ENCODE measurements at regions not wholly inside any gene's neighbourhood (a gene's known extent, or its start where the extent isn't known, plus 50 kb on each side); places are given as distances from the start of the nearest gene placed in this dataset.
"Not testable (repeated sequence)": the region's sequence is repeated elsewhere in the genome, so short reads cannot be mapped to it uniquely, and the experiment has no call there.

- WGBS = 73% methylated on average over 5 of the region's 5 CpGs
- DNase-seq (ENCODE audit: low read depth in 6 of 9, low spot score in 9 of 9); H3K4me1 ChIP-seq (ENCODE audit: control insufficient read depth in 2 of 2, insufficient read depth in 2 of 2, low read length in 2 of 2); H3K27ac ChIP-seq (ENCODE audit: low read depth in 1 of 2, low read length in 1 of 2); H3K9me3 ChIP-seq (ENCODE audit: control insufficient read depth in 2 of 2, insufficient read depth in 1 of 2, low read length in 1 of 2); H3K4me3 ChIP-seq (ENCODE audit: low read length in 2 of 2); H3K27me3 ChIP-seq (ENCODE audit: control insufficient read depth in 2 of 2, insufficient read depth in 1 of 2, low read length in 1 of 2); H3K36me3 ChIP-seq (ENCODE audit: control insufficient read depth in 2 of 2, insufficient read depth in 2 of 2, low read length in 1 of 2): not testable (repeated sequence)
Observed at GRCh38 chr1:30204916-30205315, 518.5 kb downstream of the MATN1 start.

- Histone ChIP-seq H3K27ac (ENCODE audit: low read depth in 1 of 2, low read length in 1 of 2) (no peak overlapping the region), H3K4me3 (ENCODE audit: low read length in 2 of 2) (no peak overlapping the region), H3K9me3 (ENCODE audit: control insufficient read depth in 2 of 2, insufficient read depth in 1 of 2, low read length in 1 of 2) (no peaks in the 10 kb centered on the region), H3K27me3 (ENCODE audit: control insufficient read depth in 2 of 2, insufficient read depth in 1 of 2, low read length in 1 of 2) (no peaks in the 10 kb centered on the region), H3K36me3 (ENCODE audit: control insufficient read depth in 2 of 2, insufficient read depth in 2 of 2, low read length in 1 of 2) (no peaks in the 10 kb centered on the region), H3K4me1 (ENCODE audit: control insufficient read depth in 2 of 2, insufficient read depth in 2 of 2, low read length in 2 of 2) (no peaks in the 10 kb centered on the region)
- DNase-seq (ENCODE audit: low read depth in 6 of 9, low spot score in 9 of 9) = no peak
- 64% methylated on average over 1 of the region's 1 CpG for WGBS
Observed at GRCh38 chr1:30201015-30201414, 522.4 kb downstream of the MATN1 start.

GRCh38 chr1:30200161-30200560 is 523.2 kb downstream of the MATN1 start:
- no peaks in the 10 kb centered on the region for H3K27me3 ChIP-seq (ENCODE audit: control insufficient read depth in 2 of 2, insufficient read depth in 1 of 2, low read length in 1 of 2)
- no peaks in the 10 kb centered on the region for H3K36me3 ChIP-seq (ENCODE audit: control insufficient read depth in 2 of 2, insufficient read depth in 2 of 2, low read length in 1 of 2)
- no peak overlapping the region for H3K4me3 ChIP-seq (ENCODE audit: low read length in 2 of 2)
- DNase-seq (ENCODE audit: low read depth in 6 of 9, low spot score in 9 of 9) = no peak
- no peak overlapping the region for H3K27ac ChIP-seq (ENCODE audit: low read depth in 1 of 2, low read length in 1 of 2)
- H3K9me3 ChIP-seq (ENCODE audit: control insufficient read depth in 2 of 2, insufficient read depth in 1 of 2, low read length in 1 of 2) = no peaks in the 10 kb centered on the region
- no peaks in the 10 kb centered on the region for H3K4me1 ChIP-seq (ENCODE audit: control insufficient read depth in 2 of 2, insufficient read depth in 2 of 2, low read length in 2 of 2)
- WGBS = 95% methylated on average over 1 of the region's 1 CpG

- Histone ChIP-seq H3K4me3 (ENCODE audit: low read length in 2 of 2) (no peak overlapping the region), H3K27ac (ENCODE audit: low read depth in 1 of 2, low read length in 1 of 2) (no peak overlapping the region), H3K4me1 (ENCODE audit: control insufficient read depth in 2 of 2, insufficient read depth in 2 of 2, low read length in 2 of 2) (no peaks in the 10 kb centered on the region), H3K27me3 (ENCODE audit: control insufficient read depth in 2 of 2, insufficient read depth in 1 of 2, low read length in 1 of 2) (no peaks in the 10 kb centered on the region), H3K36me3 (ENCODE audit: control insufficient read depth in 2 of 2, insufficient read depth in 2 of 2, low read length in 1 of 2) (no peaks in the 10 kb centered on the region), H3K9me3 (ENCODE audit: control insufficient read depth in 2 of 2, insufficient read depth in 1 of 2, low read length in 1 of 2) (no peaks in the 10 kb centered on the region)
- WGBS = 85% methylated on average over 8 of the region's 8 CpGs
- DNase-seq (ENCODE audit: low read depth in 6 of 9, low spot score in 9 of 9) = no peak
Observed at GRCh38 chr1:30199563-30199962, 523.8 kb downstream of the MATN1 start.

- no peaks in the 10 kb centered on the region for H3K36me3 ChIP-seq (ENCODE audit: control insufficient read depth in 2 of 2, insufficient read depth in 2 of 2, low read length in 1 of 2)
- no peaks in the 10 kb centered on the region for H3K27me3 ChIP-seq (ENCODE audit: control insufficient read depth in 2 of 2, insufficient read depth in 1 of 2, low read length in 1 of 2)
- no peak overlapping the region for H3K4me3 ChIP-seq (ENCODE audit: low read length in 2 of 2)
- H3K9me3 ChIP-seq (ENCODE audit: control insufficient read depth in 2 of 2, insufficient read depth in 1 of 2, low read length in 1 of 2) = no peaks in the 10 kb centered on the region
- WGBS = 86% methylated on average over 6 of the region's 6 CpGs
- DNase-seq (ENCODE audit: low read depth in 6 of 9, low spot score in 9 of 9) = no peak
- no peak overlapping the region for H3K27ac ChIP-seq (ENCODE audit: low read depth in 1 of 2, low read length in 1 of 2)
- no peaks in the 10 kb centered on the region for H3K4me1 ChIP-seq (ENCODE audit: control insufficient read depth in 2 of 2, insufficient read depth in 2 of 2, low read length in 2 of 2)
Observed at GRCh38 chr1:30198795-30199403, 524.5 kb downstream of the MATN1 start.

GRCh38 chr1:30198451-30198760 is 525.0 kb downstream of the MATN1 start:
- H3K4me1 ChIP-seq (ENCODE audit: control insufficient read depth in 2 of 2, insufficient read depth in 2 of 2, low read length in 2 of 2) = no peaks in the 10 kb centered on the region
- H3K9me3 ChIP-seq (ENCODE audit: control insufficient read depth in 2 of 2, insufficient read depth in 1 of 2, low read length in 1 of 2) = no peaks in the 10 kb centered on the region
- DNase-seq (ENCODE audit: low read depth in 6 of 9, low spot score in 9 of 9) = no peak
- H3K27ac ChIP-seq (ENCODE audit: low read depth in 1 of 2, low read length in 1 of 2) = no peak overlapping the region
- no peaks in the 10 kb centered on the region for H3K27me3 ChIP-seq (ENCODE audit: control insufficient read depth in 2 of 2, insufficient read depth in 1 of 2, low read length in 1 of 2)
- no peak overlapping the region for H3K4me3 ChIP-seq (ENCODE audit: low read length in 2 of 2)
- no peaks in the 10 kb centered on the region for H3K36me3 ChIP-seq (ENCODE audit: control insufficient read depth in 2 of 2, insufficient read depth in 2 of 2, low read length in 1 of 2)
- WGBS = 99% methylated on average over 2 of the region's 2 CpGs

GRCh38 chr1:30197639-30198450 is 525.5 kb downstream of the MATN1 start:
- no peaks in the 10 kb centered on the region for H3K36me3 ChIP-seq (ENCODE audit: control insufficient read depth in 2 of 2, insufficient read depth in 2 of 2, low read length in 1 of 2)
- H3K4me1 ChIP-seq (ENCODE audit: control insufficient read depth in 2 of 2, insufficient read depth in 2 of 2, low read length in 2 of 2) = no peaks in the 10 kb centered on the region
- no peak overlapping the region for H3K27ac ChIP-seq (ENCODE audit: low read depth in 1 of 2, low read length in 1 of 2)
- WGBS = 80% methylated on average over 4 of the region's 4 CpGs
- no peaks in the 10 kb centered on the region for H3K27me3 ChIP-seq (ENCODE audit: control insufficient read depth in 2 of 2, insufficient read depth in 1 of 2, low read length in 1 of 2)
- no peaks in the 10 kb centered on the region for H3K9me3 ChIP-seq (ENCODE audit: control insufficient read depth in 2 of 2, insufficient read depth in 1 of 2, low read length in 1 of 2)
- no peak overlapping the region for H3K4me3 ChIP-seq (ENCODE audit: low read length in 2 of 2)
- no peak for DNase-seq (ENCODE audit: low read depth in 6 of 9, low spot score in 9 of 9)

- H3K9me3 ChIP-seq (ENCODE audit: control insufficient read depth in 2 of 2, insufficient read depth in 1 of 2, low read length in 1 of 2) = no peaks in the 10 kb centered on the region
- no peaks in the 10 kb centered on the region for H3K36me3 ChIP-seq (ENCODE audit: control insufficient read depth in 2 of 2, insufficient read depth in 2 of 2, low read length in 1 of 2)
- H3K4me1 ChIP-seq (ENCODE audit: control insufficient read depth in 2 of 2, insufficient read depth in 2 of 2, low read length in 2 of 2) = no peaks in the 10 kb centered on the region
- H3K27me3 ChIP-seq (ENCODE audit: control insufficient read depth in 2 of 2, insufficient read depth in 1 of 2, low read length in 1 of 2) = no peaks in the 10 kb centered on the region
- no peak for DNase-seq (ENCODE audit: low read depth in 6 of 9, low spot score in 9 of 9)
- no peak overlapping the region for H3K27ac ChIP-seq (ENCODE audit: low read depth in 1 of 2, low read length in 1 of 2)
- 48% methylated on average over 13 of the region's 13 CpGs for WGBS
- no peak overlapping the region for H3K4me3 ChIP-seq (ENCODE audit: low read length in 2 of 2)
Observed at GRCh38 chr1:30196872-30197638, 526.3 kb downstream of the MATN1 start.

- no peaks in the 10 kb centered on the region for H3K9me3 ChIP-seq (ENCODE audit: control insufficient read depth in 2 of 2, insufficient read depth in 1 of 2, low read length in 1 of 2)
- H3K27ac ChIP-seq (ENCODE audit: low read depth in 1 of 2, low read length in 1 of 2) = no peak overlapping the region
- no peaks in the 10 kb centered on the region for H3K36me3 ChIP-seq (ENCODE audit: control insufficient read depth in 2 of 2, insufficient read depth in 2 of 2, low read length in 1 of 2)
- H3K4me1 ChIP-seq (ENCODE audit: control insufficient read depth in 2 of 2, insufficient read depth in 2 of 2, low read length in 2 of 2) = no peaks in the 10 kb centered on the region
- DNase-seq (ENCODE audit: low read depth in 6 of 9, low spot score in 9 of 9) = no peak
- H3K4me3 ChIP-seq (ENCODE audit: low read length in 2 of 2) = no peak overlapping the region
- H3K27me3 ChIP-seq (ENCODE audit: control insufficient read depth in 2 of 2, insufficient read depth in 1 of 2, low read length in 1 of 2) = no peaks in the 10 kb centered on the region
Observed at GRCh38 chr1:30196457-30196856, 526.9 kb downstream of the MATN1 start.
